NCI-H748 treated with DMSO at 0.1 percent for 48 hours (cell line): ENCODE measurements at regions not wholly inside any gene's neighbourhood (a gene's known extent, or its start where the extent isn't known, plus 50 kb on each side); places are given as distances from the start of the nearest gene placed in this dataset.
"Not testable (repeated sequence)": the region's sequence is repeated elsewhere in the genome, so short reads cannot be mapped to it uniquely, and the experiment has no call there.

ENCODE experiments used
- DNase-seq: peaks from one replicate; lab custom pipeline; 2025; lab: John Stamatoyannopoulos, UW

- no peak for DNase-seq
Observed at GRCh38 chr5:71771191-71771590, 52.1 kb downstream of the CARTPT start.

- peak; percentile 54 for DNase-seq
Observed at GRCh38 chr5:71778678-71779276, 59.7 kb downstream of the CARTPT start.

GRCh38 chr5:71780597-71780996, 61.5 kb downstream of the CARTPT start:
- DNase-seq, result no peak

GRCh38 chr5:71782393-71782770, 63.3 kb downstream of the CARTPT start:
- no peak for DNase-seq

GRCh38 chr5:71782771-71783770, 64.0 kb downstream of the CARTPT start:
- DNase-seq, result peak; percentile 84

- no peak for DNase-seq
Observed at GRCh38 chr5:71783891-71784290, 64.8 kb downstream of the CARTPT start.

GRCh38 chr5:71786337-71787055, 67.4 kb downstream of the CARTPT start:
- peak; percentile 15 for DNase-seq

GRCh38 chr5:71788794-71789193, 69.7 kb downstream of the CARTPT start:
- DNase-seq, result no peak

- DNase-seq, result no peak
Observed at GRCh38 chr5:71789746-71790145, 70.7 kb downstream of the CARTPT start.

- DNase-seq, result no peak
Observed at GRCh38 chr5:71790433-71790832, 71.4 kb downstream of the CARTPT start.

- not testable (repeated sequence) for DNase-seq
Observed at GRCh38 chr5:71792041-71792440, 73.0 kb downstream of the CARTPT start.

- DNase-seq, result no peak
Observed at GRCh38 chr5:71794061-71794695, 75.1 kb downstream of the CARTPT start.

GRCh38 chr5:71802673-71803072, 83.6 kb downstream of the CARTPT start:
- no peak for DNase-seq

GRCh38 chr5:71806711-71807110, 87.6 kb downstream of the CARTPT start:
- DNase-seq, result no peak

- DNase-seq, result no peak
Observed at GRCh38 chr5:71807909-71808308, 88.8 kb downstream of the CARTPT start.

- DNase-seq, result no peak
Observed at GRCh38 chr5:71809446-71809845, 90.4 kb downstream of the CARTPT start.

- DNase-seq, result no peak
Observed at GRCh38 chr5:71810023-71810422, 90.9 kb downstream of the CARTPT start.

GRCh38 chr5:71810471-71811195, 91.6 kb downstream of the CARTPT start:
- DNase-seq, result no peak

GRCh38 chr5:71811779-71812178, 92.7 kb downstream of the CARTPT start:
- no peak for DNase-seq

GRCh38 chr5:71816307-71816706, 97.2 kb downstream of the CARTPT start:
- no peak for DNase-seq

GRCh38 chr5:71817891-71818290, 98.8 kb downstream of the CARTPT start:
- DNase-seq, result no peak
